NAMALWA (cell line): ENCODE measurements at regions not wholly inside any gene's neighbourhood (a gene's known extent, or its start where the extent isn't known, plus 50 kb on each side); places are given as distances from the start of the nearest gene placed in this dataset.
A peak's percentile ranks its signal among the peaks of the same experiment; 100 is the strongest.
"Not testable (repeated sequence)": the region's sequence is repeated elsewhere in the genome, so short reads cannot be mapped to it uniquely, and the experiment has no call there.

Experiments
- DNase-seq: peaks from one replicate; pipeline ENCODE4 v3.0.0-alpha.2; 2015; ENCODE audit warnings: low spot score

- no peak for DNase-seq
Measured at GRCh38 chr16:17555176-17555575, 84.4 kb upstream of the XYLT1 start.

- DNase-seq = no peak
Measured at GRCh38 chr16:17552351-17552750, 81.6 kb upstream of the XYLT1 start.

GRCh38 chr16:17551682-17552081 lies 80.9 kb upstream of the XYLT1 start:
- not testable (repeated sequence) for DNase-seq

DNA sequence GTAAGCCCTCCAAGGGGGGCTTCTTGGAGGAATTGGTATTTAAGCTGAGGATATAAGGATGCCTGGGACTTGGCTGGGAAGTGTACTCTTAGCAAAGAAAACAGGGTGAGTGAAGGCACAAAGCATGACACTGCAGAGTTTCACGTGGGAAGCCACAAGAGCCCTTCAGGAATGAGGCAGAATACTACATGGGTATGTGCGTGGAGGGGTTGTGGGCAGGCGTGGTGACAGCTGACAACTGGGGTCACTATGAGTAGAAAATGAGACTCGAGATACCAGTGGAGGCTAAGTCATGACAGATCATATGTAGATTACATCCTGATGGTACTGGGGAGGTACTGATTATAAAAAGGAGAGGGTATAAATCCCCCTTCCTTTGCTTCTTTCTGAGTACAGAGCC lies 78.1 kb upstream of the XYLT1 start:
- no peak for DNase-seq

- DNase-seq = peak; percentile 24
Measured at GRCh38 chr16:17544785-17545184, 74.0 kb upstream of the XYLT1 start.

DNA sequence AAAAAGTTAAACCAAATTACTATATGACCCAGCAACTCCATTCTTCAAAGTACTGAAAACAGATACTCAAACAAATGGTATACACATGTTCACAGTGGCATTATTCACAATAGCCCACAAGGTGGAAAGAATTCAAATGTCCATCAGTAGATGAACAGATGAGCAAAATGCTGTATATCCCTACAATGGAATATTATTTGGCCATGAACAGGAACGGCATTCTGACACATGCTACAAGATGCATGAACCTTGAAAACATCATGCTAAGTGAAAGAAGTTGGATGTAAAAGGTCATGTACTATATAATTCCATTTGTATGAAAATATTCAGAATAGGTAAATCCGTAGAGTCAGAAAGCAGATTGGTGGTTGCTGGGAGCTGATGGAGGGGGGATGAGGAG lies 73.5 kb upstream of the XYLT1 start:
- no peak for DNase-seq

GRCh38 chr16:17543073-17543472 lies 72.3 kb upstream of the XYLT1 start:
- no peak for DNase-seq

- DNase-seq = no peak
Measured at GRCh38 chr16:17541324-17541723, 70.6 kb upstream of the XYLT1 start.

- no peak for DNase-seq
Measured at GRCh38 chr16:17538927-17539326, 68.2 kb upstream of the XYLT1 start.

GRCh38 chr16:17532338-17532995 lies 61.7 kb upstream of the XYLT1 start:
- no peak for DNase-seq

GRCh38 chr16:17529982-17530760 lies 59.4 kb upstream of the XYLT1 start:
- DNase-seq = no peak

DNA sequence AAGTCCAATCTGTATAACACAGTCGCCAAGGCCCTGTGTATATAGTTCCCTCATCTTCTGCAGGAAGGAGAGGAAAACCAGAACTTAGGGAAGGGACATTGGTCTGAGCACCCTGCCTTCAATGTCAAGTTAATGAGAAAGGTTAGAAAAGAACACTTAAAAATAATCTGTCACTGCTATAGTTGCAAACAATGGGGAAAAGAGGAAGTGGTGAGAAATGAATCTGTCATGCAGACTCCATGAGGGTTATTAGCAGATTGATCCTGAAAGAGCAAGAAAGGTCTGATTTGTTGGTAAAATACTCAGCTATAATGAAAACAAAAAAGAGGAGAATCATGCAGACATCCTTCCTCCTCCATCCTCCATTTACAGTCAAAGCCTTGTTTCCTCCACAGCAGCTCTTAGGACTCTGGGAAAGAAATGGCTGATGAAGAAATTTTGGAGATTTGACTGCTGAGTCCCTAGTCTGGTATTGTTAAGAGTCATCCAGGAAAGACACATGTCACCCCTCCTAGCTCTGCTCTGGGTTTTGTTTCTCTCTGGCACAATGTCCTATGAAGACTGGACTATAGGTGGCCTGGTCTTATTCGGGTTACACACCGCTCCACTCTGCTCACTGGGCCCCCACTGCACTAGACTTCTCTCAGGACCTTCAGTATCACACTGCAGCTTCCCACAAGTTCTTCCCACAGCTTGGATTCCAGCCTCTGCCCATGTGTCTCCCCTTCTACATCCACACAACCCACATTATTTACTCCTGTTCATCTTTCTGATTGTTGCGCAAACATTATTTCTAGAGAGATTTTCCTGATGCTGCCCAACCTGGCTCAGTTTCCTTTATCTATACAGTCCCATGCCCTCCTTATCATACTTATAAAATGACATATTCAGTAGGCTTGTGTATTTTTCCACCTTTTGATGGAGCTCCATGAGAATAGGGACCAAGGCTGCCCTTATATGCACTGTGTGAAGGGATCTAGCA lies 56.5 kb upstream of the XYLT1 start:
- no peak for DNase-seq

- DNase-seq = no peak
Measured at GRCh38 chr16:17524656-17525055, 53.9 kb upstream of the XYLT1 start.

GRCh38 chr16:17520561-17520960 lies 49.8 kb upstream of the XYLT1 start:
- no peak for DNase-seq
